Activated CD4-positive, alpha-beta T cell treated with anti-CD3 and anti-CD28 coated beads for 48 hours (primary cell): ENCODE measurements at regions not wholly inside any gene's neighbourhood (a gene's known extent, or its start where the extent isn't known, plus 50 kb on each side); places are given as distances from the start of the nearest gene placed in this dataset.

Experiments used
- DNase-seq: peaks from one replicate; pipeline ENCODE4 v3.0.0-alpha.2; 2020

- no peak for DNase-seq
These were observed 53.5 kb upstream of the TSHZ3 start for GRCh38 chr19:31402529-31403316.

- DNase-seq, result no peak
These were observed 56.9 kb upstream of the TSHZ3 start for GRCh38 chr19:31406106-31406505.

GRCh38 chr19:31408460-31409124 lies 59.4 kb upstream of the TSHZ3 start:
- no peak for DNase-seq

GRCh38 chr19:31413353-31413752 lies 64.1 kb upstream of the TSHZ3 start:
- DNase-seq, result no peak

GRCh38 chr19:31415322-31415721 lies 66.1 kb upstream of the TSHZ3 start:
- no peak for DNase-seq

- no peak for DNase-seq
These were observed 67.3 kb upstream of the TSHZ3 start for GRCh38 chr19:31416548-31416947.

- DNase-seq, result no peak
These were observed 68.8 kb upstream of the TSHZ3 start for GRCh38 chr19:31418055-31418454.

- no peak for DNase-seq
These were observed 69.6 kb upstream of the TSHZ3 start for GRCh38 chr19:31418692-31419430.

GRCh38 chr19:31419871-31420445 lies 70.7 kb upstream of the TSHZ3 start:
- no peak for DNase-seq

GRCh38 chr19:31421082-31421481 lies 71.8 kb upstream of the TSHZ3 start:
- no peak for DNase-seq

- DNase-seq, result no peak
These were observed 72.6 kb upstream of the TSHZ3 start for GRCh38 chr19:31421856-31422255.

GRCh38 chr19:31423896-31424295 lies 74.7 kb upstream of the TSHZ3 start:
- no peak for DNase-seq

GRCh38 chr19:31424861-31425620 lies 75.8 kb upstream of the TSHZ3 start:
- no peak for DNase-seq

- DNase-seq, result no peak
These were observed 78.6 kb upstream of the TSHZ3 start for GRCh38 chr19:31427857-31428256.

GRCh38 chr19:31430381-31430780 lies 81.1 kb upstream of the TSHZ3 start:
- no peak for DNase-seq

- no peak for DNase-seq
These were observed 83.1 kb upstream of the TSHZ3 start for GRCh38 chr19:31432201-31432810.

GRCh38 chr19:31436121-31436776 lies 87.0 kb upstream of the TSHZ3 start:
- no peak for DNase-seq

GRCh38 chr19:31438401-31439269 lies 89.4 kb upstream of the TSHZ3 start:
- no peak for DNase-seq

- DNase-seq, result no peak
These were observed 90.0 kb upstream of the TSHZ3 start for GRCh38 chr19:31439270-31439573.

GRCh38 chr19:31444931-31445330 lies 95.7 kb upstream of the TSHZ3 start:
- DNase-seq, result no peak

GRCh38 chr19:31445406-31445805 lies 96.2 kb upstream of the TSHZ3 start:
- DNase-seq, result no peak
